ENCODE measurements at regions not wholly inside any gene's neighbourhood (a gene's known extent, or its start where the extent isn't known, plus 50 kb on each side); places are given as distances from the start of the nearest gene placed in this dataset.

DNA sequence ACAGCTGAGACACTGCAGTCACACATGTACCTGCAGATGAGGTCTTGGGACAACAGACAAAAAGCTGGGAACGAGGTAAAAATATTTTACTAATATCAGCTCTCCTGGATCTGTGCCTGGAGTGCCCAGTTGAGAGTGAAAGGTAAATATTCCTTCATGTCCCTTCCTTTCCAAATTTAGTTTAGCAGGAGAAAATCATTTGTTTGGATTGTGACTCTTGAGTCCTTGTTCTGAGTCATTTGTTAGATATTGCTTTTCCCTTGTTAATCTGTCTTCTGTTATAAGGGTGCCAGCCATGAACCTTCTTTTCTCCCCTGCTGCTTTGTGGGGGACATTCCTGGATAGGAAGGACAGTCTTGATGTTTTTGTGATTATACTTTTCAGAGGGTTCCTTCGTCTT lies 329.2 kb downstream of the DSC3 start:
- H3K27ac ChIP-seq: no peak overlapping the region
- H3K4me3 ChIP-seq: no peak overlapping the region
- TF ChIP-seq POLR2A (IDR thresholded peaks at IDR 0.05): no peak
- TF ChIP-seq, protein P1, sequence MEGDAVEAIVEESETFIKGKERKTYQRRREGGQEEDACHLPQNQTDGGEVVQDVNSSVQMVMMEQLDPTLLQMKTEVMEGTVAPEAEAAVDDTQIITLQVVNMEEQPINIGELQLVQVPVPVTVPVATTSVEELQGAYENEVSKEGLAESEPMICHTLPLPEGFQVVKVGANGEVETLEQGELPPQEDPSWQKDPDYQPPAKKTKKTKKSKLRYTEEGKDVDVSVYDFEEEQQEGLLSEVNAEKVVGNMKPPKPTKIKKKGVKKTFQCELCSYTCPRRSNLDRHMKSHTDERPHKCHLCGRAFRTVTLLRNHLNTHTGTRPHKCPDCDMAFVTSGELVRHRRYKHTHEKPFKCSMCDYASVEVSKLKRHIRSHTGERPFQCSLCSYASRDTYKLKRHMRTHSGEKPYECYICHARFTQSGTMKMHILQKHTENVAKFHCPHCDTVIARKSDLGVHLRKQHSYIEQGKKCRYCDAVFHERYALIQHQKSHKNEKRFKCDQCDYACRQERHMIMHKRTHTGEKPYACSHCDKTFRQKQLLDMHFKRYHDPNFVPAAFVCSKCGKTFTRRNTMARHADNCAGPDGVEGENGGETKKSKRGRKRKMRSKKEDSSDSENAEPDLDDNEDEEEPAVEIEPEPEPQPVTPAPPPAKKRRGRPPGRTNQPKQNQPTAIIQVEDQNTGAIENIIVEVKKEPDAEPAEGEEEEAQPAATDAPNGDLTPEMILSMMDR (IDR thresholded peaks at IDR 0.05): no peak
- H3K4me1 ChIP-seq: no peaks in the 10 kb centered on the region
- H3K9me3 ChIP-seq: no peaks in the 10 kb centered on the region
- intact Hi-C loops (cut with DNase I; ENCODE audit: low total_unique reads): no loop called here
- H3K27me3 ChIP-seq: no peaks in the 10 kb centered on the region
- DNase-seq: no peak
- no peaks in the 10 kb centered on the region for H3K36me3 ChIP-seq

DNA sequence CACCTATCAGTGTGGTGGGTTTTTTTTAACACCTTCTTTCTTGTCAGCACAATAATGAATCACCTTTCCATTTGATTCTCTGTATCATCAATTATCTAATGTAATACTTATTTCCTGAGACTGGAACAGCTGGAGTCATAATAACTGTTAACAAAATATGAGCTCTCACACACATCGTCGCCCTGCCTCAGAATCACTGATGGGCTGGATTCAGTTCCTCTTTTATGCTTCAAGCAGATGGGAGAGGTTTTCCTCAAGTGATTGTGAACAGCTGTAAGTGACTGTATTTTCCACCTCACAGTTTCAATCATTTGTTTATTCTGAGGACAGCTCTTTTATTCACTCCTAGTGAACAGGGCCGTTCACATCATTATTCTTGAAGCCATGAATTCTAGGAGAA lies 330.2 kb downstream of the DSC3 start:
- TF ChIP-seq POLR2A (IDR thresholded peaks at IDR 0.05): no peak
- TF ChIP-seq, protein P1 (IDR thresholded peaks at IDR 0.05): no peak
- Histone ChIP-seq H3K4me1 (no peaks in the 10 kb centered on the region), H3K4me3 (no peak overlapping the region), H3K36me3 (no peaks in the 10 kb centered on the region), H3K27ac (no peak overlapping the region), H3K27me3 (no peaks in the 10 kb centered on the region), H3K9me3 (no peaks in the 10 kb centered on the region)
- intact Hi-C loops (cut with DNase I; ENCODE audit: low total_unique reads): no loop called here
- no peak for DNase-seq

DNA sequence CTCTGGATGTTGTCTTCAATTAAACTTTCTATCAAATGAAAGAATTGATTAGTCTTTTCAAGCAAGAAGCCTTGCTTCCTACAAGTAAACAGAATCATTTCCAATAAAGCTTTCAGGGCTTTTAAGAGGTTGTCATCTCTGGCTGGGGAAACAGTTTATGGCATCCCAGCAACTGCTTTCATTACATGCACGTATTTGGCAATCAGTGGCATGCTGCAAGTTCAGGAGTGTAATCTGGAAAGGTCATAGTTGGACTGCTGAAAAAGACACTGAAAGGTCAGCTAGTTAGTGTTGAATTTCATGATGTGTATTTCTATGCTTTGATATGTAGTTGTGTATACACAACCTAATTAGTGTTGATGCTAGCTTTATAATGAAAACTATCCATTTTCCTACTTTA lies 332.9 kb downstream of the DSC3 start:
- H3K4me1 ChIP-seq: no peaks in the 10 kb centered on the region
- H3K4me3 ChIP-seq: no peak overlapping the region
- H3K36me3 ChIP-seq: no peaks in the 10 kb centered on the region
- intact Hi-C loops (cut with DNase I; ENCODE audit: low total_unique reads): no loop called here
- no peaks in the 10 kb centered on the region for H3K9me3 ChIP-seq
- H3K27me3 ChIP-seq: no peaks in the 10 kb centered on the region
- TF ChIP-seq POLR2A (IDR thresholded peaks at IDR 0.05): no peak
- TF ChIP-seq, protein P1 (IDR thresholded peaks at IDR 0.05): no peak
- H3K27ac ChIP-seq: no peak overlapping the region
- DNase-seq: no peak

DNA sequence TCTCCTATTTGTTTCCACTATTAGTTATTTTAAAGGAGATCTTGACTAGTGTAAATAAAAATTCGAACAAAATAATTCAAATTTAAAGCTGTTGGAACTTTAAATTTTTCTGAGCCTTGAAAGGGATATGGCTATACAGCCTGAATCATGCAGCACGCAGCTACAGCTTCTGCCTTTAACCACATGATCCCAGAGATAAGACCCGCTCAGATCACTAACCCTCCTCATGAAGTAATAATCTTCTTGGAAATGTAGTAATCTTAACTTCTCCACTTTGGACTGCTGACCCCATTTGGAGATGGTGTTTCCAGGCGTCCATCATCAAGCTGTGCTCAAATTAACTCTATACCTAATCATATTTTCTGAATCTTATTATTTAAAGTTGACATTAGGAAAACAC lies 336.6 kb downstream of the DSC3 start:
- DNase-seq: no peak
- no peak overlapping the region for H3K27ac ChIP-seq
- no peaks in the 10 kb centered on the region for H3K4me1 ChIP-seq
- no peak overlapping the region for H3K4me3 ChIP-seq
- H3K27me3 ChIP-seq: no peaks in the 10 kb centered on the region
- intact Hi-C loops (cut with DNase I; ENCODE audit: low total_unique reads): no loop called here
- TF ChIP-seq POLR2A (IDR thresholded peaks at IDR 0.05): no peak
- TF ChIP-seq, protein P1 (IDR thresholded peaks at IDR 0.05): no peak
- H3K36me3 ChIP-seq: no peaks in the 10 kb centered on the region
- no peaks in the 10 kb centered on the region for H3K9me3 ChIP-seq

DNA sequence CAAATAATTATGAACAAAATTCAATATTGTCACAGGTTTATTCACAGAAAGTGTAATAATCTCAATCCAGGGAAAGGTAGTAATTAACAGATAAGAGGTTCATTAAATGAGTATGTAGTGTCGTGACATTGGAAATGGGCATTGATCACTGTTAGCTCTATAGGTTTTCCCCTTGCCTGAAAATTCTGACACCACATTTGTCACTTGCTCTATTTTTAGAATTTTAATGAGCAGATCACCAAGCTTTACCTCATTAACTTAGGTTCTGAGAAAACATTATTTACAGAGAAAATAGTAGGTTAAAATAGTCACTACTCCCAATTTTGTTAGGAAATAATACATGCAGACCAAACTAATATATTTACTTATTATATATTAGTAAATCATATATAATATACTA lies 344.0 kb downstream of the DSC3 start:
- DNase-seq: no peak
- Histone ChIP-seq H3K4me3 (no peak overlapping the region), H3K9me3 (no peaks in the 10 kb centered on the region), H3K36me3 (no peaks in the 10 kb centered on the region), H3K27me3 (no peaks in the 10 kb centered on the region), H3K27ac (no peak overlapping the region), H3K4me1 (no peaks in the 10 kb centered on the region)
- intact Hi-C loops (cut with DNase I; ENCODE audit: low total_unique reads): no loop called here
- TF ChIP-seq, protein P1 (IDR thresholded peaks at IDR 0.05): no peak

All from uterus (tissue), 3 donors.